ENCODE measurements at regions not wholly inside any gene's neighbourhood (a gene's known extent, or its start where the extent isn't known, plus 50 kb on each side); places are given as distances from the start of the nearest gene placed in this dataset.
"Not testable (repeated sequence)": the region's sequence is repeated elsewhere in the genome, so short reads cannot be mapped to it uniquely, and the experiment has no call there.

- TF ChIP-seq, protein P1, sequence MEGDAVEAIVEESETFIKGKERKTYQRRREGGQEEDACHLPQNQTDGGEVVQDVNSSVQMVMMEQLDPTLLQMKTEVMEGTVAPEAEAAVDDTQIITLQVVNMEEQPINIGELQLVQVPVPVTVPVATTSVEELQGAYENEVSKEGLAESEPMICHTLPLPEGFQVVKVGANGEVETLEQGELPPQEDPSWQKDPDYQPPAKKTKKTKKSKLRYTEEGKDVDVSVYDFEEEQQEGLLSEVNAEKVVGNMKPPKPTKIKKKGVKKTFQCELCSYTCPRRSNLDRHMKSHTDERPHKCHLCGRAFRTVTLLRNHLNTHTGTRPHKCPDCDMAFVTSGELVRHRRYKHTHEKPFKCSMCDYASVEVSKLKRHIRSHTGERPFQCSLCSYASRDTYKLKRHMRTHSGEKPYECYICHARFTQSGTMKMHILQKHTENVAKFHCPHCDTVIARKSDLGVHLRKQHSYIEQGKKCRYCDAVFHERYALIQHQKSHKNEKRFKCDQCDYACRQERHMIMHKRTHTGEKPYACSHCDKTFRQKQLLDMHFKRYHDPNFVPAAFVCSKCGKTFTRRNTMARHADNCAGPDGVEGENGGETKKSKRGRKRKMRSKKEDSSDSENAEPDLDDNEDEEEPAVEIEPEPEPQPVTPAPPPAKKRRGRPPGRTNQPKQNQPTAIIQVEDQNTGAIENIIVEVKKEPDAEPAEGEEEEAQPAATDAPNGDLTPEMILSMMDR (IDR thresholded peaks at IDR 0.05): no peak
- TF ChIP-seq POLR2A (IDR thresholded peaks at IDR 0.05): no peak
- no peak for TF ChIP-seq EP300 (IDR thresholded peaks at IDR 0.05)
- no peaks in the 10 kb centered on the region for H3K27me3 ChIP-seq
- H3K36me3 ChIP-seq: no peaks in the 10 kb centered on the region
- H3K27ac ChIP-seq: no peak overlapping the region
- DNase-seq (ENCODE audit: low spot score in 2 of 2): no peak
- no peak overlapping the region for H3K4me3 ChIP-seq
- no peaks in the 10 kb centered on the region for H3K4me1 ChIP-seq
- WGBS, 2 donors: 73 to 83% methylated on average over 1 of the region's 1 CpG
- H3K9me3 ChIP-seq: no peaks in the 10 kb centered on the region
Observed at GRCh38 chr9:97160255-97160654, 121.3 kb upstream of the CTSV start.

GRCh38 chr9:97158722-97159121, 119.8 kb upstream of the CTSV start:
- H3K36me3 ChIP-seq; H3K4me3 ChIP-seq; H3K4me1 ChIP-seq; H3K9me3 ChIP-seq; H3K27me3 ChIP-seq; H3K27ac ChIP-seq; DNase-seq (ENCODE audit: low spot score in 2 of 2): not testable (repeated sequence)
- 93% methylated on average over 3 of the region's 3 CpGs for WGBS, 2 donors

DNA sequence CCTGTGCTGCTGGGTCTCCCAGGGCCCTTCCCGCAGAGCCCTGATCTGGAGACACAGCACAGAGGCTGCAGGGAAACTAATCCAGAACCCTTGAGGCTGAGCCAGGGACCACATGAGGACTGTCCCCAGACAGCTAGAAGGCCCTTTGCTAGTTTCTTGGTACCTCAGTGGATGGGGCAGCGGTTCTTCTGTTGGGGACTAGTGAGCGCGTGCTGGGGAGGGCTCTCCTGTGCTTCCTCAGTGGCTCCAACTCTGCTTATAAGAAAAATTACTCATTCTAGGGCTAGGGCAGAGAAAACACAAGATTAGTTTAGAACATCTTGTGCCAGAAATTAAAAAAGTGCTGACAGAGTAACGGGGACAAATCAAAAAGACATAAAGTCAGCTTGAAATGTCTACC, 116.5 kb upstream of the CTSV start:
- H3K9me3 ChIP-seq; DNase-seq (ENCODE audit: low spot score in 2 of 2); H3K36me3 ChIP-seq; H3K27ac ChIP-seq; H3K4me1 ChIP-seq; H3K27me3 ChIP-seq; H3K4me3 ChIP-seq: not testable (repeated sequence)
- WGBS, 2 donors: 92 to 94% methylated on average over 4 to 5 of the region's 5 CpGs

DNA sequence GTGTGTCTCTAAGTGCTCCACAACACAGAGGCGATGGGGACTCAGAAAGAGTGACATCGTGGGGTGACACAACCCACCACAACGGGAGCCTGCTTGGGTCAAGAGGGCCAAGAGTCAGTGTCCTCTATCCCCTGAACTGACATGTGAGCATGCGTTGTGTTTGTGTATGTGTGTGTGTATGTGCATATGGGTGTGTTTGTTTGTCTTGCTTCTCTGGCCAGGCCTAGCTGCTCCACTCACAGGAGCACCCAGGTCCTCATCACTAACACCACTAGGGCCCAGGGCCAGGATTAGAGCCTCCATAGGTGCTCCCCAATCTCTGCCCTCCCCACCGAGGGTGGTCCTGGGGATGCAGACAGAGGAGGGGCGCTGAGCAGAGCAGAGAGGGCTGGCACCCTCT, 115.0 kb upstream of the CTSV start:
- H3K9me3 ChIP-seq: no peaks in the 10 kb centered on the region
- no peak for DNase-seq (ENCODE audit: low spot score in 2 of 2)
- no peak overlapping the region for H3K27ac ChIP-seq
- H3K4me3 ChIP-seq: no peak overlapping the region
- 83 to 87% methylated on average over 6 of the region's 6 CpGs for WGBS, 2 donors
- TF ChIP-seq, protein P1 (IDR thresholded peaks at IDR 0.05): no peak
- no peak for TF ChIP-seq POLR2A (IDR thresholded peaks at IDR 0.05)
- no peak for TF ChIP-seq EP300 (IDR thresholded peaks at IDR 0.05)
- no peaks in the 10 kb centered on the region for H3K27me3 ChIP-seq
- no peaks in the 10 kb centered on the region for H3K36me3 ChIP-seq
- no peaks in the 10 kb centered on the region for H3K4me1 ChIP-seq

DNA sequence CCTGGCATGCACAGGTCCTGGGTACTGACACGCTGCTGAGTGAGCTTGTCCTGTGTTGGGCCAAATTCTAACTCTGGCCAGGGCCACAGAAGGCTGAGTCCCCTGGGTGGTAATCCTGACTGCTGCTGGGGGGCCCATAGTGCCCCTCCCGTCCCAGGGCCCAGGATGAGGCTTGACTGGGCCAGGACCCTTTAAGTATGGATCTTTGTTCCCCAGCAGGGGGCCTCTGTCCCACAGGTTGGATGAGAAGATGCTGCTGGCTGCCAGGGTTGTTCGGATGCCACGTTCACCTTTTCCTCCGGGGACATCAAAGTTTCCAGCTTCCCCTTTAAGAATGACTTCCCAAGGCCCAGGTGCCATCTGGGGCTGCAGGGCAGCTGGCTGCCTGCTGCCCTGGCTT, 114.2 kb upstream of the CTSV start:
- DNase-seq (ENCODE audit: low spot score in 2 of 2); H3K4me3 ChIP-seq; H3K4me1 ChIP-seq; H3K9me3 ChIP-seq; H3K27ac ChIP-seq; H3K36me3 ChIP-seq; H3K27me3 ChIP-seq: not testable (repeated sequence)
- 90 to 91% methylated on average over 3 to 4 of the region's 5 CpGs for WGBS, 2 donors

DNA sequence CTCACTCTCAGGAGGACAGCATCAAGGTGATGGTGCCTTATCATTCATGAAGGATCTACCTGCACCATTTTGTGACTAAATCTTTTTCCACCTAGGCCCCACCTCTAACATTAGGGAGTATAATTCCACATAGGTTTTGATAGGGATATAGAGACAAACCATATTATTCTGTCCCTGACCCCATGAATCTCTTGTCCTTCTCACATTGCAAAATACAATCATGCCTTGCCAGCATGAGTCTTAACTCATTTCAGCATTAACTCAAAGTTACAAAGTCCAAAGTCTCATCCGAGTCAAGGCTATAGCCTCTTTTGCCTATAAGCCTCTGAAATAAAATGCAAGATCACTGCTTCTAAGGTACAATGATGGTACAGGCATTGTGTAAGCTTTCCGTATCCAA, 111.5 kb upstream of the CTSV start:
- WGBS, 2 donors: 92 to 94% methylated on average over 2 of the region's 2 CpGs
- not testable (repeated sequence) for H3K27me3 ChIP-seq; H3K4me3 ChIP-seq; H3K4me1 ChIP-seq; H3K36me3 ChIP-seq; H3K9me3 ChIP-seq; H3K27ac ChIP-seq; DNase-seq (ENCODE audit: low spot score in 2 of 2)

- 57 to 61% methylated on average over 3 of the region's 3 CpGs for WGBS, 2 donors
- not testable (repeated sequence) for H3K27me3 ChIP-seq, H3K4me3 ChIP-seq
Observed at GRCh38 chr9:97148428-97148827, 109.5 kb upstream of the CTSV start.

DNA sequence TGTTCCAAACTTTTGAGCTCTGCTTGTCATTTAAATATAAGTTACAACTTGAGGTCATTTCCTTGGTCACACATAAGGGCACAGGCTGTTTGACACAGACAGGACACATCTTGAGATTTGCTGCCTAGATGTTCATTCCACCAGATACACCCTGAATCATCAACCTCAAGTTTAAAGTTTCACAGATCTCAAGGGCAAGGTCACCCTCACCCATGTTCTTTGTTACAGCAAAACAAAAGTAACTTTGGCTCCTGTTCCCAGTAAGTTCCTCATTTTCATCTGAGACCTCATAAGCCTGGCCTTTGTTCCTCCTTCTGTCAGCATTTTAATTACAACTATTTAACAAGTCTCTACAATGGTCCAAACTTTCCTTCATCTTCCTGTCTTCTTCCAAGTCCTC, 106.7 kb upstream of the CTSV start:
- not testable (repeated sequence) for H3K4me3 ChIP-seq; H3K27ac ChIP-seq; DNase-seq (ENCODE audit: low spot score in 2 of 2); H3K27me3 ChIP-seq; H3K36me3 ChIP-seq; H3K9me3 ChIP-seq; H3K4me1 ChIP-seq

More at GRCh38 chr9:97148428-97148827, 109.5 kb upstream of the CTSV start:
- not testable (repeated sequence) for H3K27ac ChIP-seq; H3K36me3 ChIP-seq; H3K9me3 ChIP-seq; DNase-seq (ENCODE audit: low spot score in 2 of 2); H3K4me1 ChIP-seq
